HepG2 (cell line): ENCODE measurements at regions not wholly inside any gene's neighbourhood (a gene's known extent, or its start where the extent isn't known, plus 50 kb on each side); places are given as distances from the start of the nearest gene placed in this dataset.

Experiments
- ATAC-seq: fragments of 200-7000 bp; cut with Tn5 transposase; 3 replicates; pipeline ENCODE4 v1.9.1; 2020; ENCODE audit warnings: mild to moderate bottlenecking, moderate library complexity
- BruUV-seq: library from RNA; stranded (reverse); fragments of 400-500 nt; replicated peaks from 2 replicates; lab custom pipeline; 2021; lab: Mats Ljungman, UMichigan
- CTCF ChIA-PET: fragments of 300-600 bp; formaldehyde crosslinking; extraction: SDS; loops from one replicate; lab custom pipeline; 2021; ENCODE audit warnings: low total read pairs, inconsistent platforms, low intra/inter-chr PET ratio; lab: Yijun Ruan, JAX
- POLR2A ChIA-PET: fragments of 350-600 bp; sonication (Branson Sonifier 250); formaldehyde crosslinking; loops from one replicate; lab custom pipeline; 2020; ENCODE audit warnings: antibody characterized with exemption, inconsistent platforms; lab: Yijun Ruan, JAX
- DNase-seq: peaks from one replicate; pipeline ENCODE4 v3.0.0-alpha.2; 2015; ENCODE audit warnings: low spot score
- FAIRE-seq: peaks from 3 replicates; lab custom pipeline; 2011; peaks lifted over from hg19 to GRCh38; lab: Jason Lieb, UNC
- H2AFZ ChIP-seq: one replicate; pipeline ENCODE4 v1.6.1; 2011; ENCODE audit warnings: low read length, inconsistent platforms
- H3K27ac ChIP-seq: fragments of 300-600 bp; 3 replicates; pipeline ENCODE4 v1.8.0; 2011; ENCODE audit warnings: mixed run types, mild to moderate bottlenecking, mixed read lengths, low read length, inconsistent platforms; ENCODE audit not compliant: insufficient read depth; ENCODE audit errors: extremely low read length
- H3K27me3 ChIP-seq, 2 experiments: fragments of 200-600 bp in 1 of 2; 2 replicates in 1 of 2; 3 replicates in 1 of 2; pipeline versions ENCODE4 v1.6.0 to v1.8.0; 2011; ENCODE audit warnings: low read length in 2 of 2, mild to moderate bottlenecking in 2 of 2, moderate library complexity in 2 of 2, inconsistent platforms in 1 of 2; ENCODE audit not compliant: insufficient read depth in 2 of 2, control insufficient read depth in 1 of 2
- H3K36me3 ChIP-seq, 2 experiments: fragments of 200-600 bp in 1 of 2; replicated peaks in 1 of 2; 2 replicates in 1 of 2; 3 replicates in 1 of 2; pipeline versions ENCODE4 v1.5.1 to v1.8.0; 2011; ENCODE audit warnings: low read length in 2 of 2, inconsistent platforms in 1 of 2; ENCODE audit not compliant: insufficient read depth in 2 of 2, control insufficient read depth in 1 of 2
- H3K4me1 ChIP-seq: 2 replicates; pipeline ENCODE4 v1.5.1; 2012; ENCODE audit warnings: low read length, inconsistent platforms; ENCODE audit not compliant: insufficient read depth
- H3K4me2 ChIP-seq: 2 replicates; pipeline ENCODE4 v1.6.0; 2011; ENCODE audit warnings: low read depth, low read length, inconsistent platforms
- H3K4me3 ChIP-seq, 3 experiments: fragments of 200-600 bp in 1 of 3; sonication (generic), shearing (Covaris generic) in 1 of 3; replicated peaks in 1 of 3; 2 replicates each; pipeline ENCODE4 v1.5.1; 2011 to 2016; ENCODE audit warnings: low read length in 3 of 3, inconsistent platforms in 2 of 3, low read depth in 2 of 3, mild to moderate bottlenecking in 2 of 3, control low read depth in 1 of 3, mixed read lengths in 1 of 3; ENCODE audit not compliant: insufficient read depth in 1 of 3
- H3K79me2 ChIP-seq: one replicate; pipeline ENCODE4 v1.6.1; 2011; ENCODE audit warnings: low read length, inconsistent platforms; ENCODE audit not compliant: insufficient read depth
- H3K9ac ChIP-seq: 2 replicates; pipeline ENCODE4 v1.6.0; 2011; ENCODE audit warnings: mild to moderate bottlenecking, low read depth, low read length, inconsistent platforms; ENCODE audit not compliant: insufficient read depth
- H3K9me3 ChIP-seq: 2 replicates; pipeline ENCODE4 v1.5.1; 2012; ENCODE audit warnings: mild to moderate bottlenecking, low read length
- H4K20me1 ChIP-seq: 2 replicates; pipeline ENCODE4 v1.6.0; 2011; ENCODE audit warnings: inconsistent platforms, mild to moderate bottlenecking, low read length, moderate library complexity; ENCODE audit not compliant: insufficient read depth
- ELF1 ChIP-seq: sonication (generic); formaldehyde crosslinking; IDR thresholded peaks from 2 replicates; pipeline ENCODE4 v1.4.0; 2020; ENCODE audit warnings: missing genetic modification reagents
- GATAD1 ChIP-seq: IDR thresholded peaks from 2 replicates; pipeline ENCODE4 v1.6.1; 2016; ENCODE audit warnings: missing genetic modification reagents, missing compliant biosample characterization
- PHF8 ChIP-seq: sonication (generic); formaldehyde crosslinking; IDR thresholded peaks from 2 replicates; pipeline ENCODE4 v1.5.0; 2020; ENCODE audit warnings: missing genetic modification reagents
- ZBTB7A ChIP-seq: sonication (generic); formaldehyde crosslinking; IDR thresholded peaks from 2 replicates; pipeline ENCODE4 v1.8.0; 2022; ENCODE audit warnings: mild to moderate bottlenecking, missing genetic modification reagents
- ZNF121 ChIP-seq: sonication (generic); formaldehyde crosslinking; IDR thresholded peaks from 2 replicates; pipeline ENCODE4 v1.5.0; 2020; ENCODE audit warnings: mild to moderate bottlenecking, missing genetic modification reagents
- ZNF225 ChIP-seq: sonication (generic); formaldehyde crosslinking; IDR thresholded peaks from 2 replicates; pipeline ENCODE4 v1.4.0; 2020; ENCODE audit warnings: mild to moderate bottlenecking, missing genetic modification reagents
- ZNF256 ChIP-seq: sonication (generic); formaldehyde crosslinking; conservative IDR thresholded peaks from 2 replicates; pipeline ENCODE4 v1.4.0; 2020; ENCODE audit warnings: missing genetic modification reagents
- WGBS: methylation state at CpG from one replicate; pipeline ENCODE4 v1.1.6; 2017; ENCODE audit warnings: low lambda C conversion rate; 5-methylcytosine and 5-hydroxymethylcytosine counted together
- in situ Hi-C: cut with HindIII; loops from 2 replicates; pipeline ENCODE4 v1.10.0; 2017; ENCODE audit warnings: low pct_unique_long_range_greater_than_20kb; ENCODE audit not compliant: extremely low pct_ligation_motif_present
- intact Hi-C: fragments of 100-400 bp; cut with micrococcal nuclease; formaldehyde crosslinking; loops from one replicate; pipeline ENCODE4 v1.10.0; 2022; ENCODE audit not compliant: unreplicated experiment
- TF ChIP-seq, protein P1 (sequence below): sonication (generic); formaldehyde crosslinking; IDR thresholded peaks from 2 replicates; pipeline ENCODE4 v1.5.0; 2020; ENCODE audit warnings: mild to moderate bottlenecking, missing genetic modification reagents
- TF ChIP-seq, protein P2 (sequence below): sonication (generic); formaldehyde crosslinking; IDR thresholded peaks from 2 replicates; pipeline ENCODE4 v1.4.0; 2020; ENCODE audit warnings: missing genetic modification reagents, borderline replicate concordance
- TF ChIP-seq, protein P3 (sequence below): sonication (generic); formaldehyde crosslinking; IDR thresholded peaks from 2 replicates; pipeline ENCODE4 v1.4.0; 2020; ENCODE audit warnings: missing genetic modification reagents
- TF ChIP-seq, protein P4 (sequence below), 2 experiments: sonication (generic) in 1 of 2; formaldehyde crosslinking in 1 of 2; IDR thresholded peaks; 2 replicates each; pipeline versions ENCODE4 v1.6.1 to v1.9.0; 2014 to 2022; ENCODE audit warnings: antibody characterized with exemption in 1 of 2, borderline replicate concordance in 1 of 2, inconsistent platforms in 1 of 2, low read depth in 1 of 2, missing genetic modification reagents in 1 of 2

DNA sequence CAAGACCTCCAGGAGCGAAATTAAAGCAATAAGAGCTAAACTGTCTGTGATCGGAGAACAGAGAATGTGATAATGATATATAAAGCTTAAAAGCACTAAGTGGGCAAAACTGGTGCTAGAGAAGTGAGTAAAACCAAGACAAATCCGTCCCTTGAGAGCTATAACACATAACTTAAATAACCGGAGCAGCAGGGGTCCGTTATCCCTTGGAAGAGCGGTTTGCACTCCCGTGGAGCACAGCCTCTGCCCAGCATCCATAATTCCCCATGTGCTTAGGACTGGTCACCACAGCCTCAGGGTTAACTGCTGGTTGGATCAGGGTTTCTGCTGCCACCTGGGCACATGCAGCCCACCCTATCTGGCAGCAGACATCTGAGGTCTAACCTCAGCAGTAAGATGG is 489.0 kb downstream of the NPIPA7 start:
- no peaks in the 10 kb centered on the region for H4K20me1 ChIP-seq
- WGBS, result 8% methylated on average over 7 of the region's 7 CpGs
- H3K4me1 ChIP-seq, result no peaks in the 10 kb centered on the region
- H3K4me2 ChIP-seq, result no peak overlapping the region
- no peak overlapping the region for H3K4me3 ChIP-seq
- CTCF ChIA-PET, result no interaction called here
- peaks cover 0 to 13% of the 10 kb centered on the region in 2 experiments; a peak in 1 of 5 replicates for H3K27me3 ChIP-seq
- no peak for DNase-seq
- FAIRE-seq, result no peak
- intact Hi-C loops, result no loop called here
- no peak overlapping the region for H2AFZ ChIP-seq
- ATAC-seq, result no peak
- in situ Hi-C loops, result loop anchor here (25.0 kb wide), 1 partner anchor 594 kb away; the partner anchor contains the start of gene XYLT1
- H3K27ac ChIP-seq, result no peak overlapping the region
- H3K9me3 ChIP-seq, result no peaks in the 10 kb centered on the region
- H3K9ac ChIP-seq, result no peak overlapping the region
- H3K79me2 ChIP-seq, result no peaks in the 10 kb centered on the region
- no TSS peak for BruUV-seq
- no peaks in the 10 kb centered on the region for H3K36me3 ChIP-seq
- POLR2A ChIA-PET, result no interaction called here
- TF ChIP-seq, protein P1, sequence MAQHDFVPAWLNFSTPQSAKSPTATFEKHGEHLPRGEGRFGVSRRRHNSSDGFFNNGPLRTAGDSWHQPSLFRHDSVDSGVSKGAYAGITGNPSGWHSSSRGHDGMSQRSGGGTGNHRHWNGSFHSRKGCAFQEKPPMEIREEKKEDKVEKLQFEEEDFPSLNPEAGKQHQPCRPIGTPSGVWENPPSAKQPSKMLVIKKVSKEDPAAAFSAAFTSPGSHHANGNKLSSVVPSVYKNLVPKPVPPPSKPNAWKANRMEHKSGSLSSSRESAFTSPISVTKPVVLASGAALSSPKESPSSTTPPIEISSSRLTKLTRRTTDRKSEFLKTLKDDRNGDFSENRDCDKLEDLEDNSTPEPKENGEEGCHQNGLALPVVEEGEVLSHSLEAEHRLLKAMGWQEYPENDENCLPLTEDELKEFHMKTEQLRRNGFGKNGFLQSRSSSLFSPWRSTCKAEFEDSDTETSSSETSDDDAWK (CRISPR knock-in tag), result no peak
- no peak for TF ChIP-seq ZNF256 (CRISPR knock-in tag)
- TF ChIP-seq GATAD1 (CRISPR knock-in tag), result no peak
- TF ChIP-seq, protein P2, sequence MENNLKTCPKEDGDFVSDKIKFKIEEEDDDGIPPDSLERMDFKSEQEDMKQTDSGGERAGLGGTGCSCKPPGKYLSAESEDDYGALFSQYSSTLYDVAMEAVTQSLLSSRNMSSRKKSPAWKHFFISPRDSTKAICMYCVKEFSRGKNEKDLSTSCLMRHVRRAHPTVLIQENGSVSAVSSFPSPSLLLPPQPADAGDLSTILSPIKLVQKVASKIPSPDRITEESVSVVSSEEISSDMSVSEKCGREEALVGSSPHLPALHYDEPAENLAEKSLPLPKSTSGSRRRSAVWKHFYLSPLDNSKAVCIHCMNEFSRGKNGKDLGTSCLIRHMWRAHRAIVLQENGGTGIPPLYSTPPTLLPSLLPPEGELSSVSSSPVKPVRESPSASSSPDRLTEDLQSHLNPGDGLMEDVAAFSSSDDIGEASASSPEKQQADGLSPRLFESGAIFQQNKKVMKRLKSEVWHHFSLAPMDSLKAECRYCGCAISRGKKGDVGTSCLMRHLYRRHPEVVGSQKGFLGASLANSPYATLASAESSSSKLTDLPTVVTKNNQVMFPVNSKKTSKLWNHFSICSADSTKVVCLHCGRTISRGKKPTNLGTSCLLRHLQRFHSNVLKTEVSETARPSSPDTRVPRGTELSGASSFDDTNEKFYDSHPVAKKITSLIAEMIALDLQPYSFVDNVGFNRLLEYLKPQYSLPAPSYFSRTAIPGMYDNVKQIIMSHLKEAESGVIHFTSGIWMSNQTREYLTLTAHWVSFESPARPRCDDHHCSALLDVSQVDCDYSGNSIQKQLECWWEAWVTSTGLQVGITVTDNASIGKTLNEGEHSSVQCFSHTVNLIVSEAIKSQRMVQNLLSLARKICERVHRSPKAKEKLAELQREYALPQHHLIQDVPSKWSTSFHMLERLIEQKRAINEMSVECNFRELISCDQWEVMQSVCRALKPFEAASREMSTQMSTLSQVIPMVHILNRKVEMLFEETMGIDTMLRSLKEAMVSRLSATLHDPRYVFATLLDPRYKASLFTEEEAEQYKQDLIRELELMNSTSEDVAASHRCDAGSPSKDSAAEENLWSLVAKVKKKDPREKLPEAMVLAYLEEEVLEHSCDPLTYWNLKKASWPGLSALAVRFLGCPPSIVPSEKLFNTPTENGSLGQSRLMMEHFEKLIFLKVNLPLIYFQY (CRISPR knock-in tag), result no peak
- TF ChIP-seq, protein P3, sequence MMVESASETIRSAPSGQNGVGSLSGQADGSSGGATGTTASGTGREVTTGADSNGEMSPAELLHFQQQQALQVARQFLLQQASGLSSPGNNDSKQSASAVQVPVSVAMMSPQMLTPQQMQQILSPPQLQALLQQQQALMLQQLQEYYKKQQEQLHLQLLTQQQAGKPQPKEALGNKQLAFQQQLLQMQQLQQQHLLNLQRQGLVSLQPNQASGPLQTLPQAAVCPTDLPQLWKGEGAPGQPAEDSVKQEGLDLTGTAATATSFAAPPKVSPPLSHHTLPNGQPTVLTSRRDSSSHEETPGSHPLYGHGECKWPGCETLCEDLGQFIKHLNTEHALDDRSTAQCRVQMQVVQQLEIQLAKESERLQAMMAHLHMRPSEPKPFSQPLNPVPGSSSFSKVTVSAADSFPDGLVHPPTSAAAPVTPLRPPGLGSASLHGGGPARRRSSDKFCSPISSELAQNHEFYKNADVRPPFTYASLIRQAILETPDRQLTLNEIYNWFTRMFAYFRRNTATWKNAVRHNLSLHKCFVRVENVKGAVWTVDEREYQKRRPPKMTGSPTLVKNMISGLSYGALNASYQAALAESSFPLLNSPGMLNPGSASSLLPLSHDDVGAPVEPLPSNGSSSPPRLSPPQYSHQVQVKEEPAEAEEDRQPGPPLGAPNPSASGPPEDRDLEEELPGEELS (CRISPR knock-in tag), result no peak
- TF ChIP-seq ZNF225, result no peak
- no peak for TF ChIP-seq ELF1 (CRISPR knock-in tag)
- TF ChIP-seq PHF8 (CRISPR knock-in tag), result no peak
- TF ChIP-seq ZNF121, result no peak
- no peak for TF ChIP-seq ZBTB7A
- TF ChIP-seq, protein P4, sequence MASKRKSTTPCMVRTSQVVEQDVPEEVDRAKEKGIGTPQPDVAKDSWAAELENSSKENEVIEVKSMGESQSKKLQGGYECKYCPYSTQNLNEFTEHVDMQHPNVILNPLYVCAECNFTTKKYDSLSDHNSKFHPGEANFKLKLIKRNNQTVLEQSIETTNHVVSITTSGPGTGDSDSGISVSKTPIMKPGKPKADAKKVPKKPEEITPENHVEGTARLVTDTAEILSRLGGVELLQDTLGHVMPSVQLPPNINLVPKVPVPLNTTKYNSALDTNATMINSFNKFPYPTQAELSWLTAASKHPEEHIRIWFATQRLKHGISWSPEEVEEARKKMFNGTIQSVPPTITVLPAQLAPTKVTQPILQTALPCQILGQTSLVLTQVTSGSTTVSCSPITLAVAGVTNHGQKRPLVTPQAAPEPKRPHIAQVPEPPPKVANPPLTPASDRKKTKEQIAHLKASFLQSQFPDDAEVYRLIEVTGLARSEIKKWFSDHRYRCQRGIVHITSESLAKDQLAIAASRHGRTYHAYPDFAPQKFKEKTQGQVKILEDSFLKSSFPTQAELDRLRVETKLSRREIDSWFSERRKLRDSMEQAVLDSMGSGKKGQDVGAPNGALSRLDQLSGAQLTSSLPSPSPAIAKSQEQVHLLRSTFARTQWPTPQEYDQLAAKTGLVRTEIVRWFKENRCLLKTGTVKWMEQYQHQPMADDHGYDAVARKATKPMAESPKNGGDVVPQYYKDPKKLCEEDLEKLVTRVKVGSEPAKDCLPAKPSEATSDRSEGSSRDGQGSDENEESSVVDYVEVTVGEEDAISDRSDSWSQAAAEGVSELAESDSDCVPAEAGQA (IDR thresholded peaks at IDR 0.05; ENCODE audit: low read depth), result no peak
- TF ChIP-seq, protein P4 (CRISPR knock-in tag; IDR thresholded peaks at IDR 0.05; ENCODE audit: borderline replicate concordance), result no peak
